ENCODE measurements at regions not wholly inside any gene's neighbourhood (a gene's known extent, or its start where the extent isn't known, plus 50 kb on each side); places are given as distances from the start of the nearest gene placed in this dataset.

- TF ChIP-seq, protein P1, sequence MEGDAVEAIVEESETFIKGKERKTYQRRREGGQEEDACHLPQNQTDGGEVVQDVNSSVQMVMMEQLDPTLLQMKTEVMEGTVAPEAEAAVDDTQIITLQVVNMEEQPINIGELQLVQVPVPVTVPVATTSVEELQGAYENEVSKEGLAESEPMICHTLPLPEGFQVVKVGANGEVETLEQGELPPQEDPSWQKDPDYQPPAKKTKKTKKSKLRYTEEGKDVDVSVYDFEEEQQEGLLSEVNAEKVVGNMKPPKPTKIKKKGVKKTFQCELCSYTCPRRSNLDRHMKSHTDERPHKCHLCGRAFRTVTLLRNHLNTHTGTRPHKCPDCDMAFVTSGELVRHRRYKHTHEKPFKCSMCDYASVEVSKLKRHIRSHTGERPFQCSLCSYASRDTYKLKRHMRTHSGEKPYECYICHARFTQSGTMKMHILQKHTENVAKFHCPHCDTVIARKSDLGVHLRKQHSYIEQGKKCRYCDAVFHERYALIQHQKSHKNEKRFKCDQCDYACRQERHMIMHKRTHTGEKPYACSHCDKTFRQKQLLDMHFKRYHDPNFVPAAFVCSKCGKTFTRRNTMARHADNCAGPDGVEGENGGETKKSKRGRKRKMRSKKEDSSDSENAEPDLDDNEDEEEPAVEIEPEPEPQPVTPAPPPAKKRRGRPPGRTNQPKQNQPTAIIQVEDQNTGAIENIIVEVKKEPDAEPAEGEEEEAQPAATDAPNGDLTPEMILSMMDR (IDR thresholded peaks at IDR 0.05; ENCODE audit: poor library complexity, severe bottlenecking): no peak
- TF ChIP-seq EZH2 (IDR thresholded peaks at IDR 0.05; ENCODE audit: borderline replicate concordance, insufficient read depth, low read length, poor library complexity, severe bottlenecking) (no peak), EP300 (conservative IDR thresholded peaks at IDR 0.05; ENCODE audit: poor library complexity, severe bottlenecking) (no peak), POLR2AphosphoS5 (IDR thresholded peaks at IDR 0.05) (no peak)
Measured at GRCh38 chr5:79856456-79857055, 134.5 kb downstream of the MTX3 start.
